SK-N-SH (cell line): ENCODE measurements at regions not wholly inside any gene's neighbourhood (a gene's known extent, or its start where the extent isn't known, plus 50 kb on each side); places are given as distances from the start of the nearest gene placed in this dataset.
A peak's percentile ranks its signal among the peaks of the same experiment; 100 is the strongest.

ENCODE experiments used
- CTCF ChIA-PET: fragments of 300-600, 350-600 bp; formaldehyde crosslinking; extraction: SDS; loops from one replicate; lab custom pipeline; 2021; lab: Yijun Ruan, JAX
- POLR2A ChIA-PET: fragments of 350-600 bp; sonication (Branson Sonifier 250); formaldehyde crosslinking; extraction: SDS; loops from one replicate; lab custom pipeline; 2020; ENCODE audit warnings: antibody characterized with exemption, inconsistent platforms; lab: Yijun Ruan, JAX
- DNase-seq: peaks from one replicate; pipeline ENCODE4 v3.0.0; 2012
- H2AFZ ChIP-seq: fragments of 200-600 bp; sonication (generic); 2 replicates; pipeline ENCODE4 v1.8.1; 2016; ENCODE audit warnings: antibody characterized with exemption, mild to moderate bottlenecking, low read depth
- H3F3A ChIP-seq: fragments of 200-600 bp; sonication (generic); replicated peaks from 2 replicates; pipeline ENCODE3; 2016; ENCODE audit warnings: antibody characterized with exemption, mild to moderate bottlenecking; ENCODE audit not compliant: insufficient read depth
- H3K27ac ChIP-seq, 2 experiments: fragments of 200-500 bp in 1 of 2; fragments of 200-600 bp in 1 of 2; sonication (Bioruptor generic) in 1 of 2; sonication (generic), shearing (Covaris generic) in 1 of 2; 2 replicates each; pipeline versions ENCODE4 v1.5.1 to v1.6.1; 2014 to 2016; ENCODE audit warnings: low read depth in 2 of 2, inconsistent platforms in 1 of 2, low read length in 1 of 2, mild to moderate bottlenecking in 1 of 2, mixed read lengths in 1 of 2
- H3K27me3 ChIP-seq: fragments of 200-600 bp; sonication (generic), shearing (Covaris generic); 2 replicates; pipeline ENCODE4 v1.6.1; 2016; ENCODE audit warnings: mixed run types; ENCODE audit not compliant: insufficient read depth
- H3K36me3 ChIP-seq, 2 experiments: fragments of 200-500 bp in 1 of 2; fragments of 200-600 bp in 1 of 2; sonication (Bioruptor generic) in 1 of 2; sonication (generic) in 1 of 2; replicated peaks in 1 of 2; 2 replicates each; pipeline versions ENCODE3 to v1.5.1; 2014 to 2016; ENCODE audit warnings: low read length in 1 of 2, mild to moderate bottlenecking in 1 of 2; ENCODE audit not compliant: insufficient read depth in 2 of 2, control insufficient read depth in 1 of 2
- H3K4me1 ChIP-seq, 2 experiments: fragments of 200-500 bp in 1 of 2; fragments of 200-600 bp in 1 of 2; sonication (Bioruptor generic) in 1 of 2; sonication (generic), shearing (Covaris generic) in 1 of 2; 2 replicates each; pipeline versions ENCODE4 v1.5.1 to v1.6.1; 2014 to 2016; ENCODE audit warnings: low read depth in 1 of 2, low read length in 1 of 2, mixed run types in 1 of 2; ENCODE audit not compliant: insufficient read depth in 2 of 2, control insufficient read depth in 1 of 2
- H3K4me2 ChIP-seq: fragments of 200-600 bp; sonication (generic), shearing (Covaris generic); 2 replicates; pipeline ENCODE4 v1.6.1; 2017; ENCODE audit warnings: mixed run types
- H3K4me3 ChIP-seq, 2 experiments: fragments of 200-500 bp in 1 of 2; fragments of 200-600 bp in 1 of 2; sonication (Bioruptor generic) in 1 of 2; sonication (generic), shearing (Covaris generic) in 1 of 2; 2 replicates each; pipeline versions ENCODE4 v1.5.1 to v1.8.1; 2014 to 2016; ENCODE audit warnings: low read depth in 2 of 2, inconsistent platforms in 1 of 2, low read length in 1 of 2, mild to moderate bottlenecking in 1 of 2, mixed read lengths in 1 of 2, moderate library complexity in 1 of 2
- H3K79me2 ChIP-seq: fragments of 200-600 bp; sonication (generic); 2 replicates; pipeline ENCODE4 v1.8.1; 2017; ENCODE audit warnings: mild to moderate bottlenecking; ENCODE audit not compliant: insufficient read depth
- H3K9ac ChIP-seq: fragments of 200-600 bp; sonication (generic); 2 replicates; pipeline ENCODE4 v1.6.1; 2017; ENCODE audit warnings: mixed run types
- H3K9me2 ChIP-seq: fragments of 200-600 bp; sonication (generic); 2 replicates; pipeline ENCODE4 v1.6.1; 2017; ENCODE audit warnings: mixed run types
- H3K9me3 ChIP-seq: fragments of 200-600 bp; sonication (generic); 2 replicates; pipeline ENCODE4 v1.6.1; 2017; ENCODE audit warnings: mixed run types, mild to moderate bottlenecking, moderate library complexity
- H4K20me1 ChIP-seq: fragments of 200-600 bp; sonication (generic); 2 replicates; pipeline ENCODE4 v1.6.1; 2017; ENCODE audit warnings: mild to moderate bottlenecking, mixed run types; ENCODE audit not compliant: insufficient read depth
- CHD2 ChIP-seq: fragments of 150-350 bp; IDR thresholded peaks from 2 replicates; pipeline ENCODE4 v1.6.1; 2018; ENCODE audit warnings: low read length; ENCODE audit not compliant: partially characterized antibody
- EP300 ChIP-seq, 2 experiments: IDR thresholded peaks; 2 replicates each; pipeline versions ENCODE4 v1.4.0 to v1.6.1; 2012; ENCODE audit warnings: borderline replicate concordance in 1 of 2, low read depth in 1 of 2, low read length in 1 of 2
- EZH2phosphoT487 ChIP-seq: fragments of 200-600 bp; sonication (generic); IDR thresholded peaks from 2 replicates; pipeline ENCODE4 v1.6.1; 2017; ENCODE audit warnings: low read depth, mixed run types, mild to moderate bottlenecking, antibody characterized with exemption, moderate library complexity, borderline replicate concordance
- FOXM1 ChIP-seq: IDR thresholded peaks from 2 replicates; pipeline ENCODE4 v1.4.0; 2012; ENCODE audit warnings: low read depth, mild to moderate bottlenecking
- GABPA ChIP-seq: IDR thresholded peaks from 2 replicates; pipeline ENCODE4 v1.4.0; 2012; ENCODE audit warnings: low read depth, mild to moderate bottlenecking
- JUND ChIP-seq: IDR thresholded peaks from 2 replicates; pipeline ENCODE4 v1.4.0; 2012
- MAX ChIP-seq: IDR thresholded peaks from 2 replicates; pipeline ENCODE4 v1.4.0; 2012; ENCODE audit warnings: low read depth
- MXI1 ChIP-seq: IDR thresholded peaks from 2 replicates; pipeline ENCODE4 v1.6.1; 2012; ENCODE audit warnings: mild to moderate bottlenecking, low read depth, low read length, improper control_type of control experiment
- NFIC ChIP-seq: IDR thresholded peaks from 2 replicates; pipeline ENCODE4 v1.4.0; 2012; ENCODE audit warnings: borderline replicate concordance
- NRF1 ChIP-seq: IDR thresholded peaks from 2 replicates; pipeline ENCODE4 v1.6.1; 2012; ENCODE audit warnings: low read depth, mild to moderate bottlenecking, low read length
- POLR2AphosphoS5 ChIP-seq: IDR thresholded peaks from 2 replicates; pipeline ENCODE4 v1.6.1; 2012; ENCODE audit warnings: low read depth, low read length
- RAD21 ChIP-seq: IDR thresholded peaks from 2 replicates; pipeline ENCODE4 v1.6.1; 2012; ENCODE audit warnings: mild to moderate bottlenecking, low read length
- RCOR1 ChIP-seq: fragments of 150-350 bp; IDR thresholded peaks from 2 replicates; pipeline ENCODE4 v1.6.1; 2017; ENCODE audit warnings: antibody characterized with exemption, low read length
- TAF1 ChIP-seq: IDR thresholded peaks from 2 replicates; pipeline ENCODE4 v1.6.1; 2012; ENCODE audit warnings: low read depth, mild to moderate bottlenecking, low read length, moderate library complexity, borderline replicate concordance
- TCF12 ChIP-seq: IDR thresholded peaks from 2 replicates; pipeline ENCODE4 v1.4.0; 2012
- TEAD4 ChIP-seq: IDR thresholded peaks from 2 replicates; pipeline ENCODE4 v1.4.0; 2012; ENCODE audit warnings: mild to moderate bottlenecking, borderline replicate concordance; ENCODE audit not compliant: insufficient read depth
- YY1 ChIP-seq: IDR thresholded peaks from 2 replicates; pipeline ENCODE4 v1.4.0; 2012; ENCODE audit warnings: low read depth, mild to moderate bottlenecking
- ZBTB33 ChIP-seq: IDR thresholded peaks from 2 replicates; pipeline ENCODE4 v1.4.0; 2012; ENCODE audit warnings: low read depth, borderline replicate concordance
- WGBS: methylation state at CpG from one replicate; pipeline ENCODE4 v1.1.6; 2017; ENCODE audit warnings: low lambda C conversion rate; 5-methylcytosine and 5-hydroxymethylcytosine counted together
- TF ChIP-seq, protein P1 (sequence below): IDR thresholded peaks from 2 replicates; pipeline ENCODE4 v1.6.1; 2012; ENCODE audit warnings: mild to moderate bottlenecking, low read depth, low read length, moderate library complexity
- TF ChIP-seq, protein P2 (sequence below): fragments of 150-350 bp; IDR thresholded peaks from 2 replicates; pipeline ENCODE4 v1.6.1; 2016; ENCODE audit warnings: mild to moderate bottlenecking, low read depth, low read length

- Histone ChIP-seq H3K9ac (no peak overlapping the region), H4K20me1 (no peaks in the 10 kb centered on the region), H3K4me2 (no peak overlapping the region), H3K27me3 (no peaks in the 10 kb centered on the region; the same call in 1 of the 2 replicates), H3K79me2 (peaks cover 94% of the 10 kb centered on the region), H3K9me3 (no peaks in the 10 kb centered on the region), H3F3A (peaks cover 12% of the 10 kb centered on the region), H3K27ac (peak overlapping the region in 1 of 2 experiments; percentile 42; a peak in 3 of 4 replicates), H3K4me1 (peaks cover 0 to 21% of the 10 kb centered on the region in 2 experiments; a peak in 2 of 4 replicates), H3K9me2 (no peaks in the 10 kb centered on the region), H3K36me3 (peaks cover 0 to 29% of the 10 kb centered on the region in 2 experiments), H3K4me3 (no peak overlapping the region), H2AFZ (no peak overlapping the region)
- 4% methylated on average over 2 of the region's 2 CpGs for WGBS
- no peak for DNase-seq
- ChIA-PET CTCF (interaction anchor here (0.6 kb wide), 1 partner anchor 48 kb away, joined by 3 read pairs; no protein-coding TSS in a partner anchor), POLR2A (no interaction called here)
- TF ChIP-seq POLR2AphosphoS5 = no peak
- TF ChIP-seq GABPA = no peak
- no peak for TF ChIP-seq EP300 (IDR thresholded peaks at IDR 0.05; ENCODE audit: borderline replicate concordance in 1 of 2, low read depth in 1 of 2, low read length in 1 of 2)
- no peak for TF ChIP-seq MXI1
- no peak for TF ChIP-seq MAX
- no peak for TF ChIP-seq TAF1
- TF ChIP-seq RAD21 = no peak
- TF ChIP-seq NRF1 = no peak
Observed at GRCh38 chrX:45842207-45842925, 641.7 kb upstream of the DIPK2B start.

GRCh38 chrX:45840411-45840950, 639.8 kb upstream of the DIPK2B start:
- no peaks in the 10 kb centered on the region; the same call in 1 of the 2 replicates for H3K27me3 ChIP-seq
- peaks cover 0 to 20% of the 10 kb centered on the region in 2 experiments for H3K36me3 ChIP-seq
- peaks cover 12% of the 10 kb centered on the region for H3F3A ChIP-seq
- H3K4me1 ChIP-seq = peaks cover 0 to 21% of the 10 kb centered on the region in 2 experiments; a peak in 2 of 4 replicates
- H4K20me1 ChIP-seq = no peaks in the 10 kb centered on the region
- no peak overlapping the region for H3K4me3 ChIP-seq
- H3K9me3 ChIP-seq = no peaks in the 10 kb centered on the region
- POLR2A ChIA-PET = no interaction called here
- peaks cover 93% of the 10 kb centered on the region for H3K79me2 ChIP-seq
- no peak overlapping the region for H2AFZ ChIP-seq
- CTCF ChIA-PET = no interaction called here
- H3K9me2 ChIP-seq = no peaks in the 10 kb centered on the region
- no peak for DNase-seq
- no peak overlapping the region for H3K9ac ChIP-seq
- WGBS = 62% methylated on average over 3 of the region's 3 CpGs
- no peak overlapping the region for H3K4me2 ChIP-seq
- H3K27ac ChIP-seq = peak overlapping the region in 1 of 2 experiments; percentile 29; a peak in 2 of 4 replicates
- TF ChIP-seq YY1 (no peak), CHD2 (no peak), FOXM1 (no peak), NFIC (no peak), TEAD4 (no peak), JUND (no peak), TCF12 (no peak), EZH2phosphoT487 (no peak), RCOR1 (no peak), ZBTB33 (no peak), MAX (no peak)
- TF ChIP-seq, protein P1, sequence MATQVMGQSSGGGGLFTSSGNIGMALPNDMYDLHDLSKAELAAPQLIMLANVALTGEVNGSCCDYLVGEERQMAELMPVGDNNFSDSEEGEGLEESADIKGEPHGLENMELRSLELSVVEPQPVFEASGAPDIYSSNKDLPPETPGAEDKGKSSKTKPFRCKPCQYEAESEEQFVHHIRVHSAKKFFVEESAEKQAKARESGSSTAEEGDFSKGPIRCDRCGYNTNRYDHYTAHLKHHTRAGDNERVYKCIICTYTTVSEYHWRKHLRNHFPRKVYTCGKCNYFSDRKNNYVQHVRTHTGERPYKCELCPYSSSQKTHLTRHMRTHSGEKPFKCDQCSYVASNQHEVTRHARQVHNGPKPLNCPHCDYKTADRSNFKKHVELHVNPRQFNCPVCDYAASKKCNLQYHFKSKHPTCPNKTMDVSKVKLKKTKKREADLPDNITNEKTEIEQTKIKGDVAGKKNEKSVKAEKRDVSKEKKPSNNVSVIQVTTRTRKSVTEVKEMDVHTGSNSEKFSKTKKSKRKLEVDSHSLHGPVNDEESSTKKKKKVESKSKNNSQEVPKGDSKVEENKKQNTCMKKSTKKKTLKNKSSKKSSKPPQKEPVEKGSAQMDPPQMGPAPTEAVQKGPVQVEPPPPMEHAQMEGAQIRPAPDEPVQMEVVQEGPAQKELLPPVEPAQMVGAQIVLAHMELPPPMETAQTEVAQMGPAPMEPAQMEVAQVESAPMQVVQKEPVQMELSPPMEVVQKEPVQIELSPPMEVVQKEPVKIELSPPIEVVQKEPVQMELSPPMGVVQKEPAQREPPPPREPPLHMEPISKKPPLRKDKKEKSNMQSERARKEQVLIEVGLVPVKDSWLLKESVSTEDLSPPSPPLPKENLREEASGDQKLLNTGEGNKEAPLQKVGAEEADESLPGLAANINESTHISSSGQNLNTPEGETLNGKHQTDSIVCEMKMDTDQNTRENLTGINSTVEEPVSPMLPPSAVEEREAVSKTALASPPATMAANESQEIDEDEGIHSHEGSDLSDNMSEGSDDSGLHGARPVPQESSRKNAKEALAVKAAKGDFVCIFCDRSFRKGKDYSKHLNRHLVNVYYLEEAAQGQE = no peak
- TF ChIP-seq, protein P2, sequence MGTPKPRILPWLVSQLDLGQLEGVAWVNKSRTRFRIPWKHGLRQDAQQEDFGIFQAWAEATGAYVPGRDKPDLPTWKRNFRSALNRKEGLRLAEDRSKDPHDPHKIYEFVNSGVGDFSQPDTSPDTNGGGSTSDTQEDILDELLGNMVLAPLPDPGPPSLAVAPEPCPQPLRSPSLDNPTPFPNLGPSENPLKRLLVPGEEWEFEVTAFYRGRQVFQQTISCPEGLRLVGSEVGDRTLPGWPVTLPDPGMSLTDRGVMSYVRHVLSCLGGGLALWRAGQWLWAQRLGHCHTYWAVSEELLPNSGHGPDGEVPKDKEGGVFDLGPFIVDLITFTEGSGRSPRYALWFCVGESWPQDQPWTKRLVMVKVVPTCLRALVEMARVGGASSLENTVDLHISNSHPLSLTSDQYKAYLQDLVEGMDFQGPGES = no peak
